ENCODE measurements at regions not wholly inside any gene's neighbourhood (a gene's known extent, or its start where the extent isn't known, plus 50 kb on each side); places are given as distances from the start of the nearest gene placed in this dataset.

DNA sequence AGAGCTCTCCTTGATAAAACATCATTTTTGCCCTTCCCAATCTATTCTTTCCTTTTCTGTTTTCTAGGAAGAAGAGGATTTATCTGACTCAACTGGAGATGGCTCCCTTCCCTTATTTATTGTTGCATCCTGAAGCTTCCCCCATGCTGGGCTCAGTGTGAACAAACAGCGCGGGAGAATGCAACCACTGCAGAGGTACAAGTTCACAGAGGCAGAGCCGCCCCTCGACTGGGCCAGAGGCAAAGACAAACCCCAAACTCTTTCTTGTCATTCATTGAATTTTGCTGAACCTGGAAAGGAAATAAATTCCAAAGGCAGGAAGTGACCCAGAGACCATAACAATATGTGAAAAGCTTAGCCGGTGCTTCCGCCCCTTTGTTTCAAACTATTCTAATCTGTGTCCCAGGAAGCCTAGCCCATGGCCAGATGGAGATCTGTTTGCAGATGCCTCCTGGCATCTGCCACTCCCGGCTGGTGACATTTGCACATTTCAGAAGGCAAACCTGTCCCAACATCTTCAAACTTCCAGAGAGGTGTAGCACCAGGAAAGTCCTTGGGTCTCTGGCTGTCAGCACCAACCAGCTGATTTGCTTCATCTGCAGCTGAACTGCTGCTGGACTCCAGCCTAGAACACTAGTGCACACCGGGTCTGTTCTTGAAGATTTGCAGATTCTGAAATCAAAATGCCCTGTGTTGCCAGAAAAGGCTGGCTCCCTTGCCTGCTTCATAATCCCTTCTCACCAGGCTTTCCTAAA lies 79.4 kb upstream of the MAP4K3 start:
- TF ChIP-seq, protein P1, sequence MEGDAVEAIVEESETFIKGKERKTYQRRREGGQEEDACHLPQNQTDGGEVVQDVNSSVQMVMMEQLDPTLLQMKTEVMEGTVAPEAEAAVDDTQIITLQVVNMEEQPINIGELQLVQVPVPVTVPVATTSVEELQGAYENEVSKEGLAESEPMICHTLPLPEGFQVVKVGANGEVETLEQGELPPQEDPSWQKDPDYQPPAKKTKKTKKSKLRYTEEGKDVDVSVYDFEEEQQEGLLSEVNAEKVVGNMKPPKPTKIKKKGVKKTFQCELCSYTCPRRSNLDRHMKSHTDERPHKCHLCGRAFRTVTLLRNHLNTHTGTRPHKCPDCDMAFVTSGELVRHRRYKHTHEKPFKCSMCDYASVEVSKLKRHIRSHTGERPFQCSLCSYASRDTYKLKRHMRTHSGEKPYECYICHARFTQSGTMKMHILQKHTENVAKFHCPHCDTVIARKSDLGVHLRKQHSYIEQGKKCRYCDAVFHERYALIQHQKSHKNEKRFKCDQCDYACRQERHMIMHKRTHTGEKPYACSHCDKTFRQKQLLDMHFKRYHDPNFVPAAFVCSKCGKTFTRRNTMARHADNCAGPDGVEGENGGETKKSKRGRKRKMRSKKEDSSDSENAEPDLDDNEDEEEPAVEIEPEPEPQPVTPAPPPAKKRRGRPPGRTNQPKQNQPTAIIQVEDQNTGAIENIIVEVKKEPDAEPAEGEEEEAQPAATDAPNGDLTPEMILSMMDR (IDR thresholded peaks at IDR 0.05): no peak
- no peak for TF ChIP-seq POLR2A (IDR thresholded peaks at IDR 0.05)

Measured in body of pancreas (tissue), 4 donors.